ENCODE measurements at regions not wholly inside any gene's neighbourhood (a gene's known extent, or its start where the extent isn't known, plus 50 kb on each side); places are given as distances from the start of the nearest gene placed in this dataset.

DNA sequence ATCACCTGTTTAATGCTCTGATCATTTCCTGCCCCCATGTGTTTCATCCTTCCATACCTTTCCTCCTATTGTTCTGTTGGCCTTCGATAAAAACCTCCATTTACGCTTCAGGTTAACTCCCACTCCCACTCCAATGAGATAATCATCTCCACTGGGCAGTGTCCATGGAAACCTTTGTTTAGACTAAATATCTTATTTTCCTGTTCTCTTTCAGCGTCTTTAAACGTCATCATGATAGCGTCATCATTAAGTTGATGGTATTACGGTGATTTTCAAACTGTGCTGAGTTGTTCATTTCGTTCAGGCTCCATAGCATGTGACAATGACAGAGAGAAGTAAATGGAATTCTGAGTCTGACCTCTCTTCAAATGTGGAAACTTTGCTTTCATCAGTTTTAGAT is 970.5 kb upstream of the SLC35B3 start:
- Mint-ChIP-seq H3K27ac (no peak overlapping the region), H3K9me3 (peaks cover 0 to 3% (median 0%) of the 10 kb centered on the region in 9 donors)
- no peak for DNase-seq

GRCh38 chr6:9405369-9405768 is 970.0 kb upstream of the SLC35B3 start:
- H3K4me3 Mint-ChIP-seq, result no peak overlapping the region
- H3K4me1 Mint-ChIP-seq, result no peaks in the 10 kb centered on the region
- no peaks in the 10 kb centered on the region for H3K36me3 Mint-ChIP-seq
- ATAC-seq (no peak), DNase-seq (no peak)
- POLR2A ChIA-PET, result no interaction called here
- H3K27ac Mint-ChIP-seq, result no peak overlapping the region
- peaks cover 0 to 6% (median 0%) of the 10 kb centered on the region in 9 donors for H3K9me3 Mint-ChIP-seq
- no peaks in the 10 kb centered on the region for H3K27me3 Mint-ChIP-seq

More for the DNA sequence above, 970.5 kb upstream of the SLC35B3 start:
- H3K4me3 Mint-ChIP-seq, result no peak overlapping the region
- no peaks in the 10 kb centered on the region for H3K36me3 Mint-ChIP-seq
- no peak for ATAC-seq
- POLR2A ChIA-PET, result no interaction called here
- H3K27me3 Mint-ChIP-seq, result no peaks in the 10 kb centered on the region
- no peaks in the 10 kb centered on the region for H3K4me1 Mint-ChIP-seq

DNA sequence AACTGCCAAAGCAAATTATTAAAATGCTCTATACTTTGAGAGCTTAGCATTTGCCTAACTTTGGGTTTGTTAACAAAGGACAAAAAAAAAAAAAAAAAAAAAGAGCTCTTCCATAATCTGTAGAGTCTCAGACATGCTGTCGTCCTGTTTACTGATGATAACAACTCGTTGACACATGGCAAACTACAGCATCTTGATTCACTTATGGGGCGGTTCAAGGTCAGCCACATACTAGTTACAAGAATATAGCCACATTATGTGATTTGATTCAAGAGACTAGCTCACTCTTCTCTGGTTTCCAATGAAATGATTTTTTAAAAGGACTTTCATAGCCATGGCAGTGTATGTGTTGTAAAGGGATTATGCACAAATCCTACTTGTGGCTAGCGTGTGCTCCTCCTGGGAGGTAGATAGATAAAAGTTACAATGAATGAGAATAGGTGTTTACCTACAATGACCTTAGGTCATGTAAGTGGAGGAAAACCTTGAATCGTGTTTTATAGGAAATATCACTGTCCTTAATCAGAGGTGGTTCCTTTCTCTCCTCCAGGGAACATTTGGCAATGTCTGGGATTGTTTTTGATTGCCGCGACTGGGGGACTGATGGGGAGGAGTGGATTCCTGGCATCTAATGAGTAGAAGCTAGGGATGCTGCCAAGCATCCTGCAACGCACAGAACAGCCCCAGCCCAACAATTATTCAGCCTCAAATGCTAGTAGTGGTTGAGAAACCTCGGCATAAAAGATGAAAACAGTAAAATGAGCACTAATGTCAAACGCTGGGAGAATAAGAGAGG is 969.2 kb upstream of the SLC35B3 start:
- POLR2A ChIA-PET, result no interaction called here
- H3K9me3 Mint-ChIP-seq, result peaks cover 0 to 6% (median 0%) of the 10 kb centered on the region in 9 donors
- ATAC-seq (no peak), DNase-seq (no peak)
- no peaks in the 10 kb centered on the region for H3K36me3 Mint-ChIP-seq
- H3K27me3 Mint-ChIP-seq, result no peaks in the 10 kb centered on the region
- H3K27ac Mint-ChIP-seq, result no peak overlapping the region
- H3K4me3 Mint-ChIP-seq, result no peak overlapping the region
- no peaks in the 10 kb centered on the region for H3K4me1 Mint-ChIP-seq

GRCh38 chr6:9403736-9404135 is 968.4 kb upstream of the SLC35B3 start:
- H3K4me3 Mint-ChIP-seq, result no peak overlapping the region
- H3K27ac Mint-ChIP-seq, result no peak overlapping the region
- no peaks in the 10 kb centered on the region for H3K4me1 Mint-ChIP-seq
- DNase-seq, result no peak
- POLR2A ChIA-PET, result no interaction called here
- no peak for ATAC-seq
- H3K36me3 Mint-ChIP-seq, result no peaks in the 10 kb centered on the region
- H3K9me3 Mint-ChIP-seq, result peaks cover 0 to 6% (median 0%) of the 10 kb centered on the region in 9 donors
- peaks cover 0 to 3% (median 0%) of the 10 kb centered on the region in 5 donors for H3K27me3 Mint-ChIP-seq

DNA sequence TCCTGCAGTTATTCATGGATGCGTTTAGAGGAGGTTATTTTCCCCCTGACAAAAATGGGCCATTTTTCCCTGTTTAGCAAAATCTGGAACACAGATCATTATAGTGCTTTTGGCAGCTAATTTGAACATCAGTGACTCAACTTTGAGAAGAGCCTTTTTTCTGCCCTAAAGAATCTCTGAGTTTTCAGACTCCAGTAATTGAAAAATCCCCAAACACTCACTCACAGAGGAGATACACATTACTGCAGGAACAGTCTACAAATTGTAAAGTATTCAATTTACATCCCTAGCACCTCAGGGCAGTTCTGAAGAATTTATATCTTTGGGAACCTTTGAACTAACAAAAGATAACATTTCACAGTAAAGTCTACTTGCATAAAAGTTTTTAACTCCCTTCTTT is 966.6 kb upstream of the SLC35B3 start:
- Mint-ChIP-seq H3K27me3 (peaks cover 0 to 9% (median 6%) of the 10 kb centered on the region in 5 donors), H3K9me3 (peaks cover 0 to 6% (median 0%) of the 10 kb centered on the region in 9 donors), H3K27ac (no peak overlapping the region), H3K36me3 (no peaks in the 10 kb centered on the region), H3K4me3 (no peak overlapping the region), H3K4me1 (no peaks in the 10 kb centered on the region)
- DNase-seq (no peak), ATAC-seq (no peak)
- POLR2A ChIA-PET, result no interaction called here

DNA sequence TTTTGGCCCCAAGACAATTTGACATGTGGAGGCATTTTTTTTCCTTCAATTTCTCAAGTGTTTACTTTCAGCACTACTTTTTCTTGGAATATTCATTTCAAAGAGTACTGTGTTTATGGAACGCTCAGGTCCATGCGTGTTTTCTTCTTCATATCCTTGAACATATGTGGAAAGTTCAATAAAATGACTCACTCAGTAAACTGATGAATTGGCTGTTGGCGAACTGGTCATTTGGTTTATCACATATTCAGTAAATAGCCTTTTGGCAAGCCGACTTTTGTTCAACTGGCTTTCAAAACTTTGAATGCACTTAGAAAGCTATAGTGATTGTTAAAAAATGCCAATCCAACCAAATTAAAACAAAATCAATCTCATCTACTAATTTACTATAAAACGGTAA is 964.6 kb upstream of the SLC35B3 start:
- no peak overlapping the region for H3K4me3 Mint-ChIP-seq
- H3K27me3 Mint-ChIP-seq, result peaks cover 0 to 9% (median 6%) of the 10 kb centered on the region in 5 donors
- ATAC-seq, result no peak
- H3K36me3 Mint-ChIP-seq, result no peaks in the 10 kb centered on the region
- no peak overlapping the region for H3K27ac Mint-ChIP-seq
- peaks cover 0 to 5% (median 0%) of the 10 kb centered on the region in 9 donors for H3K9me3 Mint-ChIP-seq
- DNase-seq, result no peak
- no peaks in the 10 kb centered on the region for H3K4me1 Mint-ChIP-seq
- POLR2A ChIA-PET, result no interaction called here

DNA sequence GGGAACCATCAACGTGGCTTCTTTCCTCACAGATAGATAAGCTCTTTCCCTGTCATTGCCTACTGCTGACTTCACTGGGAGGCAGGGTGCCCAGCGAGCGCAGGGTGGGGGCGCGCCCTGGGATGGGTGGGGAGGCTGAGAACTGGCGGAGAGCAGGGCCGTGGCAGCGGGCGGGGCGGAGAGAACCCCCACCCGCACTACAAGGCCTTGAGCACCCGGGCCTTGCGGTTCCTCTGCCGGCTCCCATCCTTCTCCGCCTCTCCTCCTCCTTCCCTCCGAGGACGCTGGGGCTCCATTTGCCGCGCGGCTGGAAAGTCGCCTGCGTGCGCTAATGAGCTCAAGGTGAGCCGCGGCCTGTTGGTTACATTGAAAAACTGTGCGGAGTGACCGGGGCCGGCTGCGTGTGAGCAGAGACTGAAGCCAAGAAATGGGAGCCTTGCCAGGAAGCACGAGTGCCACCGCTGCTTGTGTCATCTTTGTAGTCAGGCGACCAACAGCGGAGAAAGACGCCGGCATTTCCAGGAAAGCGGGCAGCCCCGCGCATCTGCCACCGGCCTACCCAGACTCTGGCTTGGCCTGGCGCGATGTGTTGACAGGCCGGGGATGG is 963.5 kb upstream of the SLC35B3 start:
- Mint-ChIP-seq H3K27ac (no peak overlapping the region), H3K9me3 (peaks cover 0 to 9% (median 0%) of the 10 kb centered on the region in 9 donors), H3K36me3 (no peaks in the 10 kb centered on the region), H3K27me3 (peaks cover 0 to 13% (median 6%) of the 10 kb centered on the region in 5 donors), H3K4me1 (no peaks in the 10 kb centered on the region), H3K4me3 (no peak overlapping the region)
- POLR2A ChIA-PET, result no interaction called here
- DNase-seq (no peak), ATAC-seq (no peak)

- Mint-ChIP-seq H3K36me3 (no peaks in the 10 kb centered on the region), H3K27me3 (peaks cover 0 to 13% (median 6%) of the 10 kb centered on the region in 5 donors), H3K4me3 (no peak overlapping the region), H3K4me1 (no peaks in the 10 kb centered on the region), H3K27ac (peak overlapping the region in 1 of 10 donors; percentile 49), H3K9me3 (peaks cover 0 to 9% (median 0%) of the 10 kb centered on the region in 9 donors)
- ATAC-seq (no peak), DNase-seq (no peak)
- POLR2A ChIA-PET, result no interaction called here
These were observed 962.9 kb upstream of the SLC35B3 start for GRCh38 chr6:9398071-9398766.

- Mint-ChIP-seq H3K27ac (no peak overlapping the region), H3K4me1 (no peaks in the 10 kb centered on the region), H3K36me3 (no peaks in the 10 kb centered on the region), H3K27me3 (peaks cover 0 to 1% (median 0%) of the 10 kb centered on the region in 5 donors), H3K4me3 (no peak overlapping the region), H3K9me3 (peaks cover 0 to 12% (median 3%) of the 10 kb centered on the region in 9 donors)
- no peak for ATAC-seq
- DNase-seq, result no peak
- POLR2A ChIA-PET, result no interaction called here
These were observed 953.3 kb upstream of the SLC35B3 start for GRCh38 chr6:9388596-9388995.

GRCh38 chr6:9380568-9380967 is 945.2 kb upstream of the SLC35B3 start:
- no peaks in the 10 kb centered on the region for H3K36me3 Mint-ChIP-seq
- no peak overlapping the region for H3K27ac Mint-ChIP-seq
- DNase-seq, result no peak
- H3K9me3 Mint-ChIP-seq, result peaks cover 0 to 8% (median 0%) of the 10 kb centered on the region in 9 donors
- POLR2A ChIA-PET, result no interaction called here
- no peaks in the 10 kb centered on the region for H3K4me1 Mint-ChIP-seq
- ATAC-seq, result no peak
- no peak overlapping the region for H3K4me3 Mint-ChIP-seq
- H3K27me3 Mint-ChIP-seq, result no peaks in the 10 kb centered on the region

GRCh38 chr6:9373308-9373707 is 938.0 kb upstream of the SLC35B3 start:
- no peak for ATAC-seq
- H3K27ac Mint-ChIP-seq, result no peak overlapping the region
- no peak for DNase-seq
- peaks cover 0 to 1% (median 0%) of the 10 kb centered on the region in 5 donors for H3K27me3 Mint-ChIP-seq
- POLR2A ChIA-PET, result no interaction called here
- H3K4me3 Mint-ChIP-seq, result no peak overlapping the region
- no peaks in the 10 kb centered on the region for H3K36me3 Mint-ChIP-seq
- H3K9me3 Mint-ChIP-seq, result peaks cover 0 to 11% (median 3%) of the 10 kb centered on the region in 9 donors
- no peaks in the 10 kb centered on the region for H3K4me1 Mint-ChIP-seq

- Mint-ChIP-seq H3K4me3 (no peak overlapping the region), H3K27ac (no peak overlapping the region), H3K27me3 (peaks cover 0 to 1% (median 0%) of the 10 kb centered on the region in 5 donors), H3K36me3 (no peaks in the 10 kb centered on the region), H3K9me3 (peaks cover 0 to 11% (median 3%) of the 10 kb centered on the region in 9 donors), H3K4me1 (no peaks in the 10 kb centered on the region)
- POLR2A ChIA-PET, result no interaction called here
- ATAC-seq (no peak), DNase-seq (no peak)
These were observed 935.1 kb upstream of the SLC35B3 start for GRCh38 chr6:9370480-9370879.

DNA sequence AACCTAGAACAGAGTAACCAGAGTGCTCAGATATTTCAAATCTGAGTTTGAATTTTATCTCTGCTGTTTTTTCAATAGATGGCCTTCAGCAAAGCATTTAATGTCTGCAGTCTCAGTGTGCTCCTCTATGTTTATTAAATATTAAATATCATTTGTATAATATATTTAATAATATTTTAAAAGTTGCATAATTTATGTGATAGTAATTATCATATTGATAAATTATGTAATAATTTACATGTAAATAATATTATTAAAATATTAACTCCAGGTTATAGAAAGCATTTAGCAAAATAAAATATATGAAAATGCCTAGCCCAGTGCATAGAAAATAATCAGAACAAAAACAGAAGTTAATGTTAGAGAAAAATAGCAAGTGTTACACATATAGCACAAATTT is 930.0 kb upstream of the SLC35B3 start:
- Mint-ChIP-seq H3K27me3 (no peaks in the 10 kb centered on the region), H3K36me3 (peaks cover 0 to 4% (median 0%) of the 10 kb centered on the region in 3 donors), H3K27ac (no peak overlapping the region), H3K4me3 (no peak overlapping the region), H3K9me3 (peaks cover 0 to 19% (median 6%) of the 10 kb centered on the region in 9 donors), H3K4me1 (no peaks in the 10 kb centered on the region)
- POLR2A ChIA-PET, result no interaction called here
- DNase-seq (no peak), ATAC-seq (no peak)

Measured in naive thymus-derived CD8-positive, alpha-beta T cell (primary cell).